ENCODE measurements at regions not wholly inside any gene's neighbourhood (a gene's known extent, or its start where the extent isn't known, plus 50 kb on each side); places are given as distances from the start of the nearest gene placed in this dataset.
A peak's percentile ranks its signal among the peaks of the same experiment; 100 is the strongest.

DNA sequence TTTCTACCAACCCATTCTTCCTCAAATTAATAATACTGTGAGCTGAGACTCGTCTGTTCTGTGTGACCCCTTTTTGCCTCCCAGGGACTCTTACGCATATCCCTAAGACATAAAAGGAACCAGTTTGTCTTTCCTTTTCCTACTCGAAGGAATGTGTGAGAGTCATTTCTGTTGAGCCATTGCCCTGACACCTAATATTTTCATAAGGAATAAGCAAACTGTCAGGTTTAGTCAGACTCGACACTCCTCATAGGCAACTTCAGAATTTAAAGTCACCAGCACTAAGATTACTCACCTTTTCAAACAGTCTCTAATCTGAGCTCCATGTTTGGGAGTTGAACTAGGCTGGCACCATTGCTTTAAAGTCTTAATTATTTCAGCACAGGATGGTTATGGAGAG is 305.5 kb downstream of the IKZF2 start:
- Histone ChIP-seq H3K79me2 (ENCODE audit: insufficient read depth, low read length) (no peaks in the 10 kb centered on the region), H3K4me2 (ENCODE audit: low read depth, low read length, poor library complexity, severe bottlenecking) (no peak overlapping the region)

DNA sequence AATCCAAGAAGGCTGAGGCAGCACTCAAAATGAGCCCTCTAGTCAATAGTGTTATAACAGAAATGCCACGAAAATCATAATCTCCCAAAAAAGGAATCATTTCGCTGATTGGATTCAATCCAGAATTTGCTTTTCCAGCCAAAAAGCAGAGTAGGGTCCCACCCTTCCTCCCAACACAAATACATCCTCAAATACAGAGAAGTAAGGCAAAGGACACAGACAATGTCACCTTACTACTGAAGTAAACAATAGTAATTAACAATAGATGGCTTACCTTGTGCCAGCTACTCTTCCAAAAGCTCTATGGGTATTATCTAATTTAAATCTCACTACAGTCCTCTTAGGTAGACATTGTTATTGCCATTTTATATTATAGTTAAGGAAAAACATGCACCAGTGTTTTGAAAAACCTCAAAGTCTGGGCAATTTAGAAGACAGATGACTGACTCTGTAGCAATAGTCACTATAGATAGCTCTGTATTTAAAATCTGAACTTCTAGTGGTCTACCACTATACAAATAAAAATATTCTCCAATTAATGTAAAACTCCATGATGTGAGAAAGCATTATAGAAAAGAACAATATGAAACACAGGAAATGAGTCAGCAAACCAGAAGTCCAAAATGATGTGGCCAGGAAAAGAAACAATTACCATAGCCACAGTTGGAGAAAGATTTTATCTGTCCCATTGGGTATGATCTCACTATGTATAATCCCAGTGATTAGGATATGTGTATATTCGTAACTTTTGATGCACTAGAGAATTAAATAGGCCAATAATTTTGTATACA is 305.0 kb upstream of the ERBB4 start:
- no peaks in the 10 kb centered on the region for H3F3A ChIP-seq (ENCODE audit: low read depth)
- no peaks in the 10 kb centered on the region for H3K79me2 ChIP-seq (ENCODE audit: insufficient read depth, low read length)
- no peaks in the 10 kb centered on the region for H4K20me1 ChIP-seq (ENCODE audit: insufficient read depth, low read length, poor library complexity, severe bottlenecking)
- no peaks in the 10 kb centered on the region for H3K9me2 ChIP-seq (replicated peaks; ENCODE audit: low read depth, low read length)
- H3K36me3 ChIP-seq (ENCODE audit: insufficient read depth, low read length), result no peaks in the 10 kb centered on the region
- H3K4me2 ChIP-seq (ENCODE audit: low read depth, low read length, poor library complexity, severe bottlenecking), result peak overlapping the region; percentile 2
- H3K4me1 ChIP-seq (ENCODE audit: insufficient read depth, low read length, poor library complexity, severe bottlenecking), result peaks cover 13% of the 10 kb centered on the region
- H3K9ac ChIP-seq (ENCODE audit: low read depth, low read length, poor library complexity, severe bottlenecking), result no peak overlapping the region
- H3K9me3 ChIP-seq (ENCODE audit: insufficient read depth, low read depth, low read length), result no peaks in the 10 kb centered on the region
- H2AFZ ChIP-seq (ENCODE audit: low read length), result no peak overlapping the region
- H3K27me3 ChIP-seq (ENCODE audit: insufficient read depth, low read length, poor library complexity, severe bottlenecking), result no peaks in the 10 kb centered on the region
- no peak overlapping the region for H3K4me3 ChIP-seq (ENCODE audit: low read length, poor library complexity, severe bottlenecking)
- no peak for TF ChIP-seq EZH2phosphoT487 (IDR thresholded peaks at IDR 0.05; ENCODE audit: borderline replicate concordance)
- TF ChIP-seq, protein P1, sequence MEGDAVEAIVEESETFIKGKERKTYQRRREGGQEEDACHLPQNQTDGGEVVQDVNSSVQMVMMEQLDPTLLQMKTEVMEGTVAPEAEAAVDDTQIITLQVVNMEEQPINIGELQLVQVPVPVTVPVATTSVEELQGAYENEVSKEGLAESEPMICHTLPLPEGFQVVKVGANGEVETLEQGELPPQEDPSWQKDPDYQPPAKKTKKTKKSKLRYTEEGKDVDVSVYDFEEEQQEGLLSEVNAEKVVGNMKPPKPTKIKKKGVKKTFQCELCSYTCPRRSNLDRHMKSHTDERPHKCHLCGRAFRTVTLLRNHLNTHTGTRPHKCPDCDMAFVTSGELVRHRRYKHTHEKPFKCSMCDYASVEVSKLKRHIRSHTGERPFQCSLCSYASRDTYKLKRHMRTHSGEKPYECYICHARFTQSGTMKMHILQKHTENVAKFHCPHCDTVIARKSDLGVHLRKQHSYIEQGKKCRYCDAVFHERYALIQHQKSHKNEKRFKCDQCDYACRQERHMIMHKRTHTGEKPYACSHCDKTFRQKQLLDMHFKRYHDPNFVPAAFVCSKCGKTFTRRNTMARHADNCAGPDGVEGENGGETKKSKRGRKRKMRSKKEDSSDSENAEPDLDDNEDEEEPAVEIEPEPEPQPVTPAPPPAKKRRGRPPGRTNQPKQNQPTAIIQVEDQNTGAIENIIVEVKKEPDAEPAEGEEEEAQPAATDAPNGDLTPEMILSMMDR (conservative IDR thresholded peaks at IDR 0.05; ENCODE audit: low read length), result no peak

More for the DNA sequence above, 305.5 kb downstream of the IKZF2 start:
- Histone ChIP-seq H3K27me3 (ENCODE audit: insufficient read depth, low read length, poor library complexity, severe bottlenecking) (no peaks in the 10 kb centered on the region), H3K4me1 (ENCODE audit: insufficient read depth, low read length, poor library complexity, severe bottlenecking) (peaks cover 13% of the 10 kb centered on the region), H3F3A (ENCODE audit: low read depth) (no peaks in the 10 kb centered on the region), H2AFZ (ENCODE audit: low read length) (no peak overlapping the region), H4K20me1 (ENCODE audit: insufficient read depth, low read length, poor library complexity, severe bottlenecking) (no peaks in the 10 kb centered on the region), H3K36me3 (ENCODE audit: insufficient read depth, low read length) (no peaks in the 10 kb centered on the region), H3K9me2 (replicated peaks; ENCODE audit: low read depth, low read length) (no peaks in the 10 kb centered on the region), H3K9ac (ENCODE audit: low read depth, low read length, poor library complexity, severe bottlenecking) (no peak overlapping the region), H3K9me3 (ENCODE audit: insufficient read depth, low read depth, low read length) (no peaks in the 10 kb centered on the region), H3K4me3 (ENCODE audit: low read length, poor library complexity, severe bottlenecking) (no peak overlapping the region)
- no peak for TF ChIP-seq EZH2phosphoT487 (IDR thresholded peaks at IDR 0.05; ENCODE audit: borderline replicate concordance)
- TF ChIP-seq, protein P1 (conservative IDR thresholded peaks at IDR 0.05; ENCODE audit: low read length), result no peak

- no peak for TF ChIP-seq EZH2phosphoT487 (IDR thresholded peaks at IDR 0.05; ENCODE audit: borderline replicate concordance)
- TF ChIP-seq, protein P1 (conservative IDR thresholded peaks at IDR 0.05; ENCODE audit: low read length), result no peak
- Histone ChIP-seq H3K36me3 (ENCODE audit: insufficient read depth, low read length) (no peaks in the 10 kb centered on the region), H3K4me1 (ENCODE audit: insufficient read depth, low read length, poor library complexity, severe bottlenecking) (peaks cover 13% of the 10 kb centered on the region), H3K9ac (ENCODE audit: low read depth, low read length, poor library complexity, severe bottlenecking) (no peak overlapping the region), H3K9me3 (ENCODE audit: insufficient read depth, low read depth, low read length) (no peaks in the 10 kb centered on the region), H3F3A (ENCODE audit: low read depth) (no peaks in the 10 kb centered on the region), H3K4me3 (ENCODE audit: low read length, poor library complexity, severe bottlenecking) (no peak overlapping the region), H4K20me1 (ENCODE audit: insufficient read depth, low read length, poor library complexity, severe bottlenecking) (no peaks in the 10 kb centered on the region), H3K79me2 (ENCODE audit: insufficient read depth, low read length) (no peaks in the 10 kb centered on the region), H3K9me2 (replicated peaks; ENCODE audit: low read depth, low read length) (no peaks in the 10 kb centered on the region), H2AFZ (ENCODE audit: low read length) (no peak overlapping the region), H3K27me3 (ENCODE audit: insufficient read depth, low read length, poor library complexity, severe bottlenecking) (no peaks in the 10 kb centered on the region), H3K4me2 (ENCODE audit: low read depth, low read length, poor library complexity, severe bottlenecking) (no peak overlapping the region)
Observed at GRCh38 chr2:212842544-212843185, 304.1 kb upstream of the ERBB4 start.
